Fibroblast of skin of left quadriceps (primary cell): ENCODE measurements at regions not wholly inside any gene's neighbourhood (a gene's known extent, or its start where the extent isn't known, plus 50 kb on each side); places are given as distances from the start of the nearest gene placed in this dataset.
"Not testable (repeated sequence)": the region's sequence is repeated elsewhere in the genome, so short reads cannot be mapped to it uniquely, and the experiment has no call there.

Source experiments
- DNase-seq, 2 experiments: peaks; one replicate each; pipeline ENCODE4 v3.0.0-alpha.2; 2013; ENCODE audit warnings: low read depth in 2 of 2

- DNase-seq: no peak
Measured at GRCh38 chr9:104269996-104270963, 176.2 kb downstream of the SMC2 start.

- DNase-seq: peak; percentile 25 to 30
Measured at GRCh38 chr9:104276709-104277245, 182.7 kb downstream of the SMC2 start.

GRCh38 chr9:104278929-104279496 is 184.9 kb downstream of the SMC2 start:
- DNase-seq: no peak

- peak; percentile 65 to 67 for DNase-seq
Measured at GRCh38 chr9:104279535-104280177, 185.5 kb downstream of the SMC2 start.

- peak in 1 of 2 experiments; percentile 12 for DNase-seq
Measured at GRCh38 chr9:104280178-104280560, 186.1 kb downstream of the SMC2 start.

GRCh38 chr9:104280711-104281110 is 186.6 kb downstream of the SMC2 start:
- no peak for DNase-seq

- DNase-seq: no peak
Measured at GRCh38 chr9:104286187-104286586, 192.1 kb downstream of the SMC2 start.

- peak in 1 of 2 experiments; percentile 11 for DNase-seq
Measured at GRCh38 chr9:104286799-104287198, 192.7 kb downstream of the SMC2 start.

- no peak for DNase-seq
Measured at GRCh38 chr9:104287253-104287878, 193.3 kb downstream of the SMC2 start.

- no peak for DNase-seq
Measured at GRCh38 chr9:104293877-104294276, 199.8 kb downstream of the SMC2 start.

- no peak for DNase-seq
Measured at GRCh38 chr9:104300124-104300523, 203.9 kb upstream of the OR13F1 start.

GRCh38 chr9:104301755-104302154 is 202.3 kb upstream of the OR13F1 start:
- no peak for DNase-seq

GRCh38 chr9:104302775-104303174 is 201.3 kb upstream of the OR13F1 start:
- DNase-seq: no peak

GRCh38 chr9:104304925-104305324 is 199.1 kb upstream of the OR13F1 start:
- no peak for DNase-seq

- DNase-seq: no peak
Measured at GRCh38 chr9:104313396-104314110, 190.5 kb upstream of the OR13F1 start.

- not testable (repeated sequence) for DNase-seq
Measured at GRCh38 chr9:104316201-104317009, 187.7 kb upstream of the OR13F1 start.

- no peak for DNase-seq
Measured at GRCh38 chr9:104319198-104319597, 184.9 kb upstream of the OR13F1 start.

GRCh38 chr9:104319685-104320084 is 184.4 kb upstream of the OR13F1 start:
- DNase-seq: no peak

GRCh38 chr9:104322596-104322995 is 181.5 kb upstream of the OR13F1 start:
- DNase-seq: no peak

- not testable (repeated sequence) for DNase-seq
Measured at GRCh38 chr9:104323967-104324694, 179.9 kb upstream of the OR13F1 start.
